GM18867 (cell line): ENCODE measurements at regions not wholly inside any gene's neighbourhood (a gene's known extent, or its start where the extent isn't known, plus 50 kb on each side); places are given as distances from the start of the nearest gene placed in this dataset.
A peak's percentile ranks its signal among the peaks of the same experiment; 100 is the strongest.
"Not testable (repeated sequence)": the region's sequence is repeated elsewhere in the genome, so short reads cannot be mapped to it uniquely, and the experiment has no call there.

Source experiments
- ATAC-seq: cut with Tn5 transposase; IDR thresholded peaks from one replicate; pipeline ENCODE4 v1.9.1; 2021; ENCODE audit warnings: mild to moderate bottlenecking, moderate library complexity; ENCODE audit not compliant: unreplicated experiment

DNA sequence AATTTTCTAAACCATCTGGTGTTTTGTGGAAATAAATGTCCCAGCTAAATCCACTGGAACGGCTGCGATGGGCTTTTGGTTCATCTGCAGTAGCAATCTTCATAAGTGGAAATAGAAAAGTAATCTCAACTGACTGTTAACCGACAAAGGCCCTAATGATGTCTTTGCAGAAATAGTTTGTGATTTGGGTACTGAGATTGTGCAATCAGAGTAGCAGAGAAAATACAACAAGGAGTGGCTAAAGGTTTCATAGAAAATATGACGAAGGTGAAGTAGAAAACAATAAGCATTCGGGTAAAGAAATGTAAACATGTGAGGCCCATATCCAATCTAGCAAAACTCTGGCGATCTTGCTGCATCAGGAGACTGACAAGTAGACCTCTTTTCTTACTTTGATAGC is 262.6 kb upstream of the MCTP2 start:
- no peak for ATAC-seq

DNA sequence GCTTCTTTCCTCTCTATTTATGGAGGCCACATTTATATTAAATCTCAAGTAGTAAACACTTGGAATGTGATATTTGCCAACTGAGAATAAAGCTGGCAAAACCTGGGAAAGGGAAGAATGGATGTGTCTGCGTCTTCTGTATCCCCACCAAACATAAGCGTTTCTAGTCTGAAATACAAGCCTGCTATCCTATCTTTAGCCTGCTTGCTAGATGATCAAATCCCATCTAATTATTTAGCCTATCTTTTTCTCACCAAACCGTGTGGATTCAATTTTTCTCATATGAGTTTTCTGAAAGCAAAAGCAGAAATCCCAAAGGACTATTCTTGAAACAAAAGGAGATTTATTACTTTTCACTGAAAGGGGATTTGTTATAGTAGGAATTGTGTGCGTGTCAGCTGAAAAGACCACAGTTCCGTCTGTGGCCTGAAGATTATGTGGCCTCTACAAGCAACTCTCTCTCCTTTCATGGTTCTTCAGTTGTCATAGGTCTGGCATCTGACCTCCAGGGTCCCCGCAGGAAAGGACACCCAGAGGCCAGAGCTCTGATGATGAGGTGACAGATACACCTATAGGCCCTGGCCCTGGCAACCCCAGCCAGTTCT is 266.0 kb upstream of the MCTP2 start:
- ATAC-seq, result no peak

DNA sequence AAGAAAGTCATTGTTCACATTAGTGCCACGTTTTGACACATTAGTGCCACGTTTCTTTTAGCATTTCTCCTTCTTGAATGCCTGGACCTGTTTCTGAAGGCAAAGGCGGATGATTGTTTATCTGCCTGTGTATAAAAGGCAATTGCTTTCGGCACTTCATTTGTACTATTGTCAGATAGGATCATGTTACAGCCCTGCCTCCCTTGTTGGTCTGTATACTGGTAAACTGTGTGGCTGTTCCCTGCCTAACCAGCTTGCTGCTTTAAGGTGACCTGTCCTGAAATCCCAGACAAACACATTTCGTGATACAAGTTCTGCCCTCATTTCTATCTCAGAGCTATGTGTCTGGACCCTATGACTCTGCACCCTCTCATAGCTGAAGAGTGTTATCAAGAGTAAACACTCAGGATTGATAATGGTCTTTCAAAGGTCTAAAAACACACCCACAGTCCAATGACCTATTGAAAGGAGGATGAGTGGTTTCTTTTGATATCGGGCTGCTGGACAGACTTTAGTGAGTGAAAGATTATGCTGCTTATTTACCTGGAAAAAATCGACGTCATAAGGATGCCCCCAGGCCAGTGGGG is 276.3 kb upstream of the MCTP2 start:
- no peak for ATAC-seq

GRCh38 chr15:93948726-93949125 is 282.6 kb upstream of the MCTP2 start:
- ATAC-seq, result no peak

DNA sequence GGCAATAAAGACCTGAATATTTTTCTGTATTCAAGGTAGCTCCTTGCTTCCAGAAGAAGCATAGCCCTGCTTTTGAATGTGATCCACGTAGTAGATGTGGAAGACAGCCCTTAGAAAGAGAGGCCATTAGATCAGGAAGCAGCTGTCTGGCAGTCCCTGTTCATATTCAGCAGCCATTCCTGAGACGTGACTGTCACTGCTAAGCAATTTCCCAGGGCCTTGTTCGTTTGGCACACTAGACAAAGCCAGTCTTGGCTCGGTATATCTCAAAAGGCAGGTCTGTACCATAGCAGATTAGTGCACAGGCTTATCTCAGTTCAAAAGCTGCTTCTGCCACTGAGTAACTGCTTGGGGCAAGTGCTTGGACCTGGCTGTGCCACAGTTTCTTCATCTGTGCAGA is 287.8 kb upstream of the MCTP2 start:
- ATAC-seq, result no peak

GRCh38 chr15:93942269-93942694 is 289.1 kb upstream of the MCTP2 start:
- ATAC-seq, result peak; percentile 68

DNA sequence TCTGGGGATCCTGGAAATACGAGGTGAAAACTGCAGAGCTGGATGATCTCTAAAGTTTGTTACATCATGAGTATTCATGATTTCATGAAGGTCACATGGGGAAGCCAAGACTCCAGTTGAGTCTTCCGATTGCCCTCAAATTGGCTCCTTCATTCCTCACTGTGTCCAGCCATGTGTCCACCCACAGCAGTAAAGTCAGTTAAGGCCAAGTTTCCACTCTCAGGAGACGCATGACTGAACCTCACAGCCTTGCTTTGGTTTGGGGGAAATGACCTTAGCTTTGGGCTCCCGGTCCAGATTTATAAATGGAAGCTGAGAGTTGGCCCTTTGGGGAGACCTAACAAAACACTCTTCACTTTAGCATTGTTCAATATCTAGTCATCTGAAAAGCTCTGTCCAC is 289.7 kb upstream of the MCTP2 start:
- ATAC-seq, result no peak

- ATAC-seq, result no peak
Measured at GRCh38 chr15:93940226-93940625, 291.1 kb upstream of the MCTP2 start.

GRCh38 chr15:93932164-93932776 is 299.1 kb upstream of the MCTP2 start:
- peak; percentile 91 for ATAC-seq

DNA sequence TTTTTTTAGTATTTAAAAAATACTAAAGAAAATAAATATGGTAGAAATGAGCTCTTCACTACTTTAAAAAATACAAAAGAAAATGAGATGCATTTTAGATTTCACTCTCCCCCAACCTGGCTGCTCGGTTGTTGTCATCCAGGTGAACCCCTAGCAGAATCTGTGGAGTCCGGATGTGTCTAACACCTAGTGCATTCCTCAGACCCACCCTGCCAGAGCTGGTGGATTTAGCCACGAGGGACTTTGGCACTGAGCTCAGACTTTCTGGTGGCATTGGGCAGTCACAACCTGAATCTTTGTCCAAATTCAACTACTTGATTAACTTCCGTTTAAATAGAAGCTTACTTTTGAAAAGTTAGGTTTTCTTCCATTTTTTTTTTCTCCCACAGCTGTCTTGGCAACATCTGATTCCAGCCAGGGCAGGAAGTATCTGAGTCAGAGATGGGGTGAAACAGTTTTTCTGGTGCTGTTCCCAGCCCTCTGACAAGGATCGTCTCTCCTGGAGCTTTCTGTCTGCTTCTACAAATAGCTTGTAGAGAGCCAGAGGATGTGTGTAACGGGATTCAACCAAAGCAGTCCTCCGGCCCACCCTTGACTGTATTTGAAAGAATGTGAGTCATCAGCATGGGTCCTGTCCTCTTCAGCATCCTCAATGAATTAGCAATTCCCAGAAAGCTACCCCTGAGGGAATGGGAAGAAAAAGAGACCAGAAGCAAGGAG is 301.8 kb upstream of the MCTP2 start:
- no peak for ATAC-seq

- ATAC-seq, result no peak
Measured at GRCh38 chr15:93920204-93920603, 311.2 kb upstream of the MCTP2 start.

- not testable (repeated sequence) for ATAC-seq
Measured at GRCh38 chr15:93918801-93919200, 312.6 kb upstream of the MCTP2 start.

DNA sequence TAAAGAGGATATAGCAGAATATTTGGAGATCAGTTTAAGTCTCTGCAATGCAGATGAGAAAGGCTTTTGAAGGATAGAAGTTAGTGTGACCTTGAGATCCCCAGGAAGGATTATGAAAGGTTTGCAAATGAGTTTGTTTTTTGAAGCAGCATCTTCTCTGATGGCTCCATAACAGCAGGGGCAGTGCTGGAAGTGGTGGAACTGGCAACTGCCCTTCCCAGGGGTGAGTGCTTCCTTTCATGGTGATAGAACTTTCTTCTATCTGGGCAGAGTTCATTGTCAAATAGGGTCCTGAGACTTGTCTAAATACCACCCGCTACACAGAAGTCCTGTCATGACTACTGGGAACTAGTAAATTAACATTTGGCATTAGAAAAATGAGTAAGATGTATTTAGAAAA is 314.2 kb upstream of the MCTP2 start:
- no peak for ATAC-seq

DNA sequence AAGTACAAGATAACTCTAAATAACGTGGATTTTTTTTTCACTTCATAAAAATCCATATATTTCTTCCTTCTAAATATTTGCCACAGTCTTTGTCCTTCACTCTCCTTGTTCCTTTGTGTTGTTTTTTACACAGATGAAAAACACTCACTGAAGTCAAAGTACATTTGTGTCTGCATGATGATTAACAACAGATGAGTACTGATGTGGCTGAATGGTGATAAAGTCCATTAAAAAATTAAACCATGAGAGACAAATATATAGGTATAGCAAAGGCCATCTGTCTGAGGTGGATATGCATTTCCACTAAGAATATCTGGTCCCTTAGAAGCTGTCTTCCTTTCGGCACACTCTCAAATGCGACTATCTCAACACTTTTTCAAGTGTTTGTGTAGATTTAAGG is 317.5 kb upstream of the MCTP2 start:
- ATAC-seq, result no peak

GRCh38 chr15:93913310-93913709 is 318.1 kb upstream of the MCTP2 start:
- no peak for ATAC-seq

GRCh38 chr15:93900476-93901400 is 330.6 kb upstream of the MCTP2 start:
- no peak for ATAC-seq

- ATAC-seq, result no peak
Measured at GRCh38 chr15:93899817-93900216, 331.5 kb upstream of the MCTP2 start.

- no peak for ATAC-seq
Measured at GRCh38 chr15:93897377-93897776, 334.0 kb upstream of the MCTP2 start.

DNA sequence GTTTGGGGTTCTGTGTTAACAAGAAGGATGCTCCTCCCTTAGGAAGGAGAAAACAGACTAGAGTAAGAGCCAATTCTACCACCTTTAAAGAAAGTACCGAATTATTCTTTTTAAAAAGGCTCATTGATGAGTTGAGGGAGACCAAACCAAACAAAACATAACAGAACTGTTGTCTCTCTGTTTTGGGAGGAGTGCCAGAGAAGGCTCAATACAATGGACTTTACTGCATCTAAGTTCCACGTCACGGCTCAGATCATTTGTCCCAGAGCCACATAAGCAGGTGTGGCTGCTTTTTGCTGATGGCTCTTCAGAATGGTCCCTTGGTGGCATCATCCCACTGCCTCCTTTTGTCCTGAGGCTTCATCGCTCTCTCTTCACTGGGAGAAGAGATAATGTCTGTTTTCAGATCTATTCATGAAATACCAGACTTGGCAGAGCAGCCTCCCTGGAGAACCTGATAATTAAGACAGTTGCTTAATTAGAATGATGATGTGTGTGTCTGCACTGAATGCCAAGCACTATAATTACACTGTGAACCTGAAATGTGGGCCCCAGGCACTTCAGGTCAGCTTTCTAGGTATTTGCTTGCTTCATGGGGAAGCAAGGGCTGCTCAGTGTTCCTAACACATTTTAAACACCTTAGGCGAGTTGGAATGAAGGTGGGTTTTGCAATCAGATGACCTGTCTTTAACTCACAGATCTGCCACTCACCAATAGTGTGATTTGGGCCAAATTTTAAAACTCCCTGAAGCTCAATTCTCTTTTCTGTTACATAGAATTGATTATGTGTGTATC is 335.2 kb upstream of the MCTP2 start:
- ATAC-seq, result no peak

GRCh38 chr15:93894438-93895036 is 336.8 kb upstream of the MCTP2 start:
- no peak for ATAC-seq
